Fibroblast of gingiva (primary cell): ENCODE measurements at regions not wholly inside any gene's neighbourhood (a gene's known extent, or its start where the extent isn't known, plus 50 kb on each side); places are given as distances from the start of the nearest gene placed in this dataset.
"Not testable (repeated sequence)": the region's sequence is repeated elsewhere in the genome, so short reads cannot be mapped to it uniquely, and the experiment has no call there.

Source experiments
- DNase-seq: peaks from one replicate; pipeline ENCODE4 v3.0.0-alpha.2; 2011; ENCODE audit warnings: low read depth

- no peak for DNase-seq
Observed at GRCh38 chr2:3899536-3900155, 196.3 kb downstream of the DCDC2C start.

GRCh38 chr2:3902131-3902530 lies 198.8 kb downstream of the DCDC2C start:
- no peak for DNase-seq

- no peak for DNase-seq
Observed at GRCh38 chr2:3904061-3904460, 200.7 kb downstream of the DCDC2C start.

- not testable (repeated sequence) for DNase-seq
Observed at GRCh38 chr2:3908498-3908897, 205.1 kb downstream of the DCDC2C start.

GRCh38 chr2:3911882-3912455 lies 208.6 kb downstream of the DCDC2C start:
- no peak for DNase-seq

GRCh38 chr2:3913166-3913565 lies 209.8 kb downstream of the DCDC2C start:
- no peak for DNase-seq

- no peak for DNase-seq
Observed at GRCh38 chr2:3914241-3914640, 210.9 kb downstream of the DCDC2C start.

GRCh38 chr2:3927031-3927430 lies 223.7 kb downstream of the DCDC2C start:
- DNase-seq: no peak

- DNase-seq: no peak
Observed at GRCh38 chr2:3929374-3929773, 226.0 kb downstream of the DCDC2C start.

GRCh38 chr2:3930246-3930645 lies 226.9 kb downstream of the DCDC2C start:
- no peak for DNase-seq

GRCh38 chr2:3940661-3941060 lies 237.3 kb downstream of the DCDC2C start:
- no peak for DNase-seq

- DNase-seq: no peak
Observed at GRCh38 chr2:3942841-3943240, 239.5 kb downstream of the DCDC2C start.

- DNase-seq: no peak
Observed at GRCh38 chr2:3944071-3944470, 240.7 kb downstream of the DCDC2C start.

- no peak for DNase-seq
Observed at GRCh38 chr2:3944841-3945240, 241.5 kb downstream of the DCDC2C start.

- no peak for DNase-seq
Observed at GRCh38 chr2:3948191-3948590, 244.8 kb downstream of the DCDC2C start.

GRCh38 chr2:3951131-3951954 lies 248.0 kb downstream of the DCDC2C start:
- no peak for DNase-seq

GRCh38 chr2:3952866-3953516 lies 249.6 kb downstream of the DCDC2C start:
- DNase-seq: no peak

- no peak for DNase-seq
Observed at GRCh38 chr2:3954261-3954660, 250.9 kb downstream of the DCDC2C start.

- DNase-seq: no peak
Observed at GRCh38 chr2:3956406-3956805, 253.0 kb downstream of the DCDC2C start.

- DNase-seq: no peak
Observed at GRCh38 chr2:3956892-3957291, 253.5 kb downstream of the DCDC2C start.

GRCh38 chr2:3958465-3958864 lies 255.1 kb downstream of the DCDC2C start:
- no peak for DNase-seq

GRCh38 chr2:3958969-3959368 lies 255.6 kb downstream of the DCDC2C start:
- DNase-seq: no peak

GRCh38 chr2:3959372-3959771 lies 256.0 kb downstream of the DCDC2C start:
- no peak for DNase-seq
